Naive B cell (primary cell): ENCODE measurements at regions not wholly inside any gene's neighbourhood (a gene's known extent, or its start where the extent isn't known, plus 50 kb on each side); places are given as distances from the start of the nearest gene placed in this dataset.

Experiments
- ATAC-seq, 2 donors: fragments of 150-1000 bp; cut with Tn5 transposase; 2 replicates each; pipeline ENCODE4 v1.10.0; 2021; ENCODE audit warnings: low read depth in 2 of 2, mild to moderate bottlenecking in 2 of 2, moderate library complexity in 2 of 2
- DNase-seq: peaks from one replicate; pipeline ENCODE4 v3.0.0; 2022
- H3K27ac Mint-ChIP-seq, 6 donors: one replicate each; pipeline ENCODE4 v1.8.0; 2020 to 2022; ENCODE audit warnings: mild to moderate bottlenecking in 6 of 6, mixed read lengths in 6 of 6, moderate library complexity in 5 of 6, inconsistent platforms in 2 of 6
- H3K27me3 Mint-ChIP-seq, 3 donors: one replicate each; pipeline ENCODE4 v1.8.0; 2021 to 2022; ENCODE audit warnings: mixed read lengths in 3 of 3, mild to moderate bottlenecking in 1 of 3
- H3K36me3 Mint-ChIP-seq, 2 donors: one replicate each; pipeline ENCODE4 v1.8.0; 2020 to 2022; ENCODE audit warnings: mixed read lengths in 2 of 2, inconsistent platforms in 1 of 2, mild to moderate bottlenecking in 1 of 2
- H3K4me1 Mint-ChIP-seq, 3 donors: one replicate each; pipeline ENCODE4 v1.8.0; 2020 to 2022; ENCODE audit warnings: mixed read lengths in 3 of 3, inconsistent platforms in 1 of 3, mild to moderate bottlenecking in 1 of 3, moderate library complexity in 1 of 3
- H3K4me3 Mint-ChIP-seq, 8 donors: one replicate each; pipeline ENCODE4 v1.8.0; 2020 to 2022; ENCODE audit warnings: mild to moderate bottlenecking in 8 of 8, mixed read lengths in 8 of 8, moderate library complexity in 8 of 8, inconsistent platforms in 2 of 8
- H3K9me3 Mint-ChIP-seq, 7 donors: one replicate each; pipeline ENCODE4 v1.8.0; 2020 to 2022; ENCODE audit warnings: mixed read lengths in 7 of 7, mild to moderate bottlenecking in 5 of 7, inconsistent platforms in 2 of 7, moderate library complexity in 1 of 7

- DNase-seq = no peak
- no peak for ATAC-seq
- Mint-ChIP-seq H3K27ac (no peak overlapping the region), H3K36me3 (no peaks in the 10 kb centered on the region), H3K4me1 (no peaks in the 10 kb centered on the region), H3K27me3 (no peaks in the 10 kb centered on the region), H3K9me3 (peaks cover 0 to 8% (median under 1%) of the 10 kb centered on the region in 7 donors), H3K4me3 (no peak overlapping the region)
These were observed 348.5 kb upstream of the SOX2 start for GRCh38 chr3:181363231-181363630.

GRCh38 chr3:181362378-181362777 is 349.3 kb upstream of the SOX2 start:
- Mint-ChIP-seq H3K36me3 (no peaks in the 10 kb centered on the region), H3K4me3 (no peak overlapping the region), H3K9me3 (peaks cover 0 to 9% (median 2%) of the 10 kb centered on the region in 7 donors), H3K4me1 (no peaks in the 10 kb centered on the region), H3K27me3 (no peaks in the 10 kb centered on the region), H3K27ac (no peak overlapping the region)
- DNase-seq = no peak
- ATAC-seq = no peak

GRCh38 chr3:181358562-181358961 is 353.2 kb upstream of the SOX2 start:
- H3K36me3 Mint-ChIP-seq = no peaks in the 10 kb centered on the region
- ATAC-seq (no peak), DNase-seq (no peak)
- H3K27me3 Mint-ChIP-seq = no peaks in the 10 kb centered on the region
- H3K27ac Mint-ChIP-seq = no peak overlapping the region
- H3K4me3 Mint-ChIP-seq = no peak overlapping the region
- no peaks in the 10 kb centered on the region for H3K4me1 Mint-ChIP-seq
- peaks cover 0 to 11% (median 2%) of the 10 kb centered on the region in 7 donors for H3K9me3 Mint-ChIP-seq

- ATAC-seq (no peak), DNase-seq (no peak)
- Mint-ChIP-seq H3K4me3 (no peak overlapping the region), H3K4me1 (no peaks in the 10 kb centered on the region), H3K36me3 (no peaks in the 10 kb centered on the region), H3K27ac (no peak overlapping the region), H3K27me3 (no peaks in the 10 kb centered on the region), H3K9me3 (peaks cover 0 to 11% (median 0%) of the 10 kb centered on the region in 7 donors)
These were observed 353.7 kb upstream of the SOX2 start for GRCh38 chr3:181358060-181358459.

- Mint-ChIP-seq H3K4me3 (no peak overlapping the region), H3K27ac (no peak overlapping the region)
These were observed 357.6 kb upstream of the SOX2 start for GRCh38 chr3:181354140-181354539.

GRCh38 chr3:181344331-181344730 is 354.8 kb upstream of the DNAJC19 start:
- no peaks in the 10 kb centered on the region for H3K4me1 Mint-ChIP-seq
- ATAC-seq (no peak), DNase-seq (no peak)
- peaks cover 0 to 3% (median 0%) of the 10 kb centered on the region in 7 donors for H3K9me3 Mint-ChIP-seq
- H3K36me3 Mint-ChIP-seq = no peaks in the 10 kb centered on the region
- H3K27me3 Mint-ChIP-seq = peaks cover 0 to 4% (median 0%) of the 10 kb centered on the region in 3 donors
- no peak overlapping the region for H3K4me3 Mint-ChIP-seq
- H3K27ac Mint-ChIP-seq = no peak overlapping the region

More at GRCh38 chr3:181354140-181354539, 357.6 kb upstream of the SOX2 start:
- ATAC-seq = no peak
- DNase-seq = no peak
- Mint-ChIP-seq H3K4me1 (no peaks in the 10 kb centered on the region), H3K27me3 (peaks cover 0 to under 1% (median 0%) of the 10 kb centered on the region in 3 donors), H3K36me3 (no peaks in the 10 kb centered on the region), H3K9me3 (peaks cover 0 to 11% (median 0%) of the 10 kb centered on the region in 7 donors)

DNA sequence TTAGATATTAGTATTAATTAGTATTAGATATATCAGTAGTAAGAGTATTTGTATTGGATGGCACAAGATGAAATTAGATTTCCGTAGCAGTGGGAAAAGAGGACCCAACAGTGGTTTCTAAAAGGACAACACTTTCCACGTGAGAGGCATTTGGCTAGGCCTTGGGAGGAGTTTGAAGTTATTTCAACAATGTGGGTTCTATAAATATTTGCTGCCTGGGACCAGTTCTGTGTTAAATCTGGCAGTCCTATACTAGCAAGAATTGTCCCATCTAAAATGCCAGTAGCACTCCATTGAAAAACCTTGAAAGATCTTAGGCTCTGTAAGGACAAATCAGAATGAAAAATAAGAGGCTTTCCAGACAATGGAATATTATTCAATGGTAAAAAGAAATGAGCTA is 347.1 kb upstream of the DNAJC19 start:
- no peak overlapping the region for H3K4me3 Mint-ChIP-seq
- no peaks in the 10 kb centered on the region for H3K36me3 Mint-ChIP-seq
- peaks cover 0 to 2% (median 0%) of the 10 kb centered on the region in 7 donors for H3K9me3 Mint-ChIP-seq
- H3K27me3 Mint-ChIP-seq = peaks cover 0 to 8% (median 0%) of the 10 kb centered on the region in 3 donors
- no peak overlapping the region for H3K27ac Mint-ChIP-seq
- DNase-seq = no peak
- ATAC-seq = no peak
- no peaks in the 10 kb centered on the region for H3K4me1 Mint-ChIP-seq

- Mint-ChIP-seq H3K27ac (no peak overlapping the region), H3K9me3 (peaks cover 0 to 2% (median 0%) of the 10 kb centered on the region in 7 donors), H3K36me3 (no peaks in the 10 kb centered on the region), H3K4me1 (no peaks in the 10 kb centered on the region), H3K4me3 (no peak overlapping the region), H3K27me3 (peaks cover 0 to 11% (median 0%) of the 10 kb centered on the region in 3 donors)
- ATAC-seq = no peak
- DNase-seq = no peak
These were observed 343.9 kb upstream of the DNAJC19 start for GRCh38 chr3:181333394-181333793.

GRCh38 chr3:181330821-181331563 is 341.5 kb upstream of the DNAJC19 start:
- DNase-seq = no peak

DNA sequence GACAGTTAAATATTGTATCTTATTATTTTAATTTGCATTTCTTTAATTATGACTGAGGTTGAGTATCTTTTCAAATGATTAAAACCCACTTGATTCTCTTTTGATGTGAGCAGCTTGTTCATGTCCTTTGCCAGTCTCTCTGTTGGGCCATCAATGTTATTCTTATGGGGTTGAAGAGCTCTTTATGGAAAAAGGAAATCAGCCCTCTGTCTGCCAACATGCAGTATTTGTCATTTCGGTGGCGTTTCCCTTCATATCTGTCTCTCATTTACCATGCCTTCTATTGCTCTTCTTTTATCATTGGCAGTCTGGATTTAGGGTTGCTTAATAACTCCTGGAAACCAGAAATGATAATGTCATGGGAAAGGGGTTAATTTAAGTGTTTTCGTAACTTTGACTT is 340.7 kb upstream of the DNAJC19 start:
- Mint-ChIP-seq H3K27ac (no peak overlapping the region), H3K36me3 (no peaks in the 10 kb centered on the region), H3K4me1 (no peaks in the 10 kb centered on the region), H3K27me3 (peaks cover 0 to 8% (median 0%) of the 10 kb centered on the region in 3 donors), H3K4me3 (no peak overlapping the region), H3K9me3 (no peaks in the 10 kb centered on the region)
- DNase-seq = no peak
- ATAC-seq = no peak

More at GRCh38 chr3:181330821-181331563, 341.5 kb upstream of the DNAJC19 start:
- Mint-ChIP-seq H3K4me3 (no peak overlapping the region), H3K27me3 (peaks cover 0 to 8% (median 0%) of the 10 kb centered on the region in 3 donors), H3K9me3 (peaks cover 0 to 2% (median 0%) of the 10 kb centered on the region in 7 donors), H3K27ac (no peak overlapping the region), H3K4me1 (no peaks in the 10 kb centered on the region), H3K36me3 (no peaks in the 10 kb centered on the region)
- no peak for ATAC-seq

DNA sequence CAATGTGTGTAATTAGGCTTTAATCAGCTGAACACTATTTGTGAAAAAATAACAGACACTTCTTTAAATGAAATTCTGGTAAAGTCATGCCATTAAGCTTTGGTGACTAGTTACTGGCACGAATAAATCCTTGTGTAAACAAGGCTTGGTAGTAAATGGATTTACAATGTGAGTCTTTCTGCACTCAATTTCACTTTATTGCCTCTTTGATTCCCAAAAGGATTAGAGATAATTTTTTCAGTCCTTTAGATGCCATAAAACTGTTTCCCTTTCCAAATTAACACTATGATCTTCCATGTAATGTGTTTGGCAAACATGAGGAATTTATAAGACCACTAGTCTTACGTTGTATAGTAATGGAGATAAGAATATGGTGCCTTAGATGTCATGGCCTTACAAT is 339.5 kb upstream of the DNAJC19 start:
- H3K27ac Mint-ChIP-seq = no peak overlapping the region
- ATAC-seq = no peak
- peaks cover 0 to 8% (median 7%) of the 10 kb centered on the region in 3 donors for H3K27me3 Mint-ChIP-seq
- no peak for DNase-seq
- H3K9me3 Mint-ChIP-seq = no peaks in the 10 kb centered on the region
- H3K4me3 Mint-ChIP-seq = no peak overlapping the region
- no peaks in the 10 kb centered on the region for H3K36me3 Mint-ChIP-seq
- no peaks in the 10 kb centered on the region for H3K4me1 Mint-ChIP-seq

- DNase-seq = no peak
- Mint-ChIP-seq H3K4me3 (no peak overlapping the region), H3K36me3 (no peaks in the 10 kb centered on the region), H3K27me3 (peaks cover 0 to 13% (median 8%) of the 10 kb centered on the region in 3 donors), H3K9me3 (peaks cover 0 to 3% (median 0%) of the 10 kb centered on the region in 7 donors), H3K27ac (no peak overlapping the region), H3K4me1 (no peaks in the 10 kb centered on the region)
- ATAC-seq = no peak
These were observed 338.8 kb upstream of the DNAJC19 start for GRCh38 chr3:181328346-181328745.

GRCh38 chr3:181327349-181327748 is 337.8 kb upstream of the DNAJC19 start:
- DNase-seq (no peak), ATAC-seq (no peak)
- Mint-ChIP-seq H3K27ac (no peak overlapping the region), H3K4me1 (no peaks in the 10 kb centered on the region), H3K9me3 (peaks cover 0 to 9% (median 5%) of the 10 kb centered on the region in 7 donors), H3K4me3 (no peak overlapping the region), H3K36me3 (no peaks in the 10 kb centered on the region), H3K27me3 (peaks cover 0 to 21% (median 8%) of the 10 kb centered on the region in 3 donors)

GRCh38 chr3:181326637-181327223 is 337.2 kb upstream of the DNAJC19 start:
- no peaks in the 10 kb centered on the region for H3K4me1 Mint-ChIP-seq
- H3K9me3 Mint-ChIP-seq = peaks cover 0 to 15% (median 8%) of the 10 kb centered on the region in 7 donors
- peak; percentile 8 for DNase-seq
- peak overlapping the region in 1 of 6 donors; percentile 12 for H3K27ac Mint-ChIP-seq
- H3K36me3 Mint-ChIP-seq = no peaks in the 10 kb centered on the region
- no peak for ATAC-seq
- peaks cover 0 to 24% (median 8%) of the 10 kb centered on the region in 3 donors for H3K27me3 Mint-ChIP-seq
- no peak overlapping the region for H3K4me3 Mint-ChIP-seq
